ENCODE measurements at regions not wholly inside any gene's neighbourhood (a gene's known extent, or its start where the extent isn't known, plus 50 kb on each side); places are given as distances from the start of the nearest gene placed in this dataset.

GRCh38 chr20:17138237-17138636 is 88.6 kb upstream of the PCSK2 start:
- no peak for DNase-seq

- DNase-seq: no peak
Observed at GRCh38 chr20:17140894-17141293, 85.9 kb upstream of the PCSK2 start.

GRCh38 chr20:17141568-17141967 is 85.3 kb upstream of the PCSK2 start:
- DNase-seq: no peak

GRCh38 chr20:17142666-17143065 is 84.2 kb upstream of the PCSK2 start:
- no peak for DNase-seq

- no peak for DNase-seq
Observed at GRCh38 chr20:17150858-17151257, 76.0 kb upstream of the PCSK2 start.

GRCh38 chr20:17155401-17155800 is 71.4 kb upstream of the PCSK2 start:
- DNase-seq: no peak

GRCh38 chr20:17158701-17159100 is 68.1 kb upstream of the PCSK2 start:
- no peak for DNase-seq

- no peak for DNase-seq
Observed at GRCh38 chr20:17161673-17162481, 65.0 kb upstream of the PCSK2 start.

GRCh38 chr20:17168026-17168612 is 58.7 kb upstream of the PCSK2 start:
- no peak for DNase-seq

GRCh38 chr20:17169585-17170136 is 57.2 kb upstream of the PCSK2 start:
- no peak for DNase-seq

GRCh38 chr20:17171746-17172280 is 55.0 kb upstream of the PCSK2 start:
- DNase-seq: no peak

- no peak for DNase-seq
Observed at GRCh38 chr20:17172836-17173516, 53.9 kb upstream of the PCSK2 start.

Measured in stimulated activated CD8-positive, alpha-beta memory T cell treated with anti-CD3 and anti-CD28 coated beads, Interleukin-4, amount 100 ng/mL, for 48 hours (primary cell).